ENCODE measurements at regions not wholly inside any gene's neighbourhood (a gene's known extent, or its start where the extent isn't known, plus 50 kb on each side); places are given as distances from the start of the nearest gene placed in this dataset.

GRCh38 chr7:54901840-54902239 lies 117.0 kb upstream of the EGFR start:
- no peaks in the 10 kb centered on the region for H3K4me1 ChIP-seq
- no peak overlapping the region for H3K4me3 ChIP-seq
- intact Hi-C loops (cut with DNase I), result no loop called here
- no peak overlapping the region for H3K27ac ChIP-seq
- WGBS, 4 donors, result 87 to 92% (median 89%) methylated on average over 5 of the region's 5 CpGs
- no peak for DNase-seq
- no peak for ATAC-seq
- no peaks in the 10 kb centered on the region for H3K36me3 ChIP-seq
- no peaks in the 10 kb centered on the region for H3K9me3 ChIP-seq
- peaks cover 0 to 4% (median 0%) of the 10 kb centered on the region in 9 donors for H3K27me3 ChIP-seq
- TF ChIP-seq POLR2A (IDR thresholded peaks at IDR 0.05) (no peak), CTCF (IDR thresholded peaks at IDR 0.05) (no peak)

- peaks cover 0 to 4% (median 0%) of the 10 kb centered on the region in 9 donors for H3K27me3 ChIP-seq
- DNase-seq (peak in 1 of 5 donors; percentile 14), ATAC-seq (peak; percentile 74 to 98 (median 84))
- peak overlapping the region in 1 of 12 donors; percentile 21 for H3K27ac ChIP-seq
- TF ChIP-seq CTCF (IDR thresholded peaks at IDR 0.05) (no peak), POLR2A (IDR thresholded peaks at IDR 0.05) (no peak)
- peaks cover 0 to 6% (median 0%) of the 10 kb centered on the region in 12 donors for H3K9me3 ChIP-seq
- H3K36me3 ChIP-seq, result no peaks in the 10 kb centered on the region
- WGBS, 4 donors, result 57 to 76% (median 63%) methylated on average over 4 of the region's 4 CpGs
- no peak overlapping the region for H3K4me3 ChIP-seq
- intact Hi-C loops (cut with DNase I), result no loop called here
- no peaks in the 10 kb centered on the region for H3K4me1 ChIP-seq
Measured at GRCh38 chr7:54904130-54904529, 114.7 kb upstream of the EGFR start.

- H3K27ac ChIP-seq, result no peak overlapping the region
- DNase-seq, result no peak
- H3K4me3 ChIP-seq, result no peak overlapping the region
- intact Hi-C loops (cut with DNase I), result no loop called here
- H3K4me1 ChIP-seq, result no peaks in the 10 kb centered on the region
- no peaks in the 10 kb centered on the region for H3K36me3 ChIP-seq
- H3K27me3 ChIP-seq, result peaks cover 0 to 4% (median 0%) of the 10 kb centered on the region in 9 donors
- no peak for TF ChIP-seq POLR2A (IDR thresholded peaks at IDR 0.05)
- TF ChIP-seq CTCF (IDR thresholded peaks at IDR 0.05), result no peak
- H3K9me3 ChIP-seq, result peaks cover 0 to 13% (median 0%) of the 10 kb centered on the region in 12 donors
- WGBS, 4 donors, result 83 to 87% (median 85%) methylated on average over 7 of the region's 7 CpGs
- ATAC-seq, result no peak
Measured at GRCh38 chr7:54904986-54905385, 113.8 kb upstream of the EGFR start.

GRCh38 chr7:54906963-54907362 lies 111.9 kb upstream of the EGFR start:
- ATAC-seq (no peak), DNase-seq (no peak)
- Histone ChIP-seq H3K4me1 (no peaks in the 10 kb centered on the region), H3K36me3 (no peaks in the 10 kb centered on the region), H3K4me3 (no peak overlapping the region), H3K27me3 (peaks cover 0 to 4% (median 0%) of the 10 kb centered on the region in 9 donors), H3K9me3 (peaks cover 0 to 16% (median 0%) of the 10 kb centered on the region in 12 donors), H3K27ac (no peak overlapping the region)
- WGBS, 4 donors, result 93 to 97% (median 95%) methylated on average over 4 of the region's 4 CpGs
- TF ChIP-seq POLR2A (IDR thresholded peaks at IDR 0.05), result no peak
- no peak for TF ChIP-seq CTCF (IDR thresholded peaks at IDR 0.05)
- intact Hi-C loops (cut with DNase I), result no loop called here
